T-cell (primary cell): ENCODE measurements at regions not wholly inside any gene's neighbourhood (a gene's known extent, or its start where the extent isn't known, plus 50 kb on each side); places are given as distances from the start of the nearest gene placed in this dataset.

ENCODE experiments used
- ATAC-seq, 4 experiments: fragments of 200-7000 bp in 3 of 4; fragments of 150-1000 bp in 1 of 4; cut with Tn5 transposase; replicated peaks in 1 of 4; 1 replicate in 3 of 4; 2 replicates in 1 of 4; pipeline ENCODE4 v1.10.0; 2021; ENCODE audit warnings: moderate library complexity in 3 of 4, mild to moderate bottlenecking in 2 of 4, moderate number of reproducible peaks in 1 of 4
- CTCF ChIA-PET, 2 donors: fragments of 300-600 bp; sonication (Branson Sonifier 250); formaldehyde crosslinking; loops; one replicate each; lab custom pipeline; 2022; ENCODE audit warnings: antibody characterized with exemption in 2 of 2; lab: Charles Lee
- POLR2A ChIA-PET, 2 donors: fragments of 300-600 bp; sonication (Branson Sonifier 250); formaldehyde crosslinking; loops; one replicate each; lab custom pipeline; 2022; ENCODE audit warnings: antibody characterized with exemption in 2 of 2; lab: Charles Lee
- DNase-seq, 35 experiments: peaks; one replicate each; pipeline versions ENCODE4 v3.0.0 to v3.0.0-alpha.2; 2013 to 2023
- H3K27ac ChIP-seq: one replicate; pipeline ENCODE4 v1.5.1; 2013; ENCODE audit warnings: low read length
- H3K27me3 ChIP-seq, 2 experiments: replicated peaks in 1 of 2; 1 replicate in 1 of 2; 2 replicates in 1 of 2; pipeline versions ENCODE4 v1.6.1 to v1.7.0; 2013; ENCODE audit warnings: low read length in 1 of 2, mixed read lengths in 1 of 2; ENCODE audit not compliant: control insufficient read depth in 2 of 2, insufficient read depth in 2 of 2; ENCODE audit errors: extremely low read depth in 1 of 2
- H3K36me3 ChIP-seq, 2 donors: 1 replicate in 1 of 2; 2 replicates in 1 of 2; pipeline versions ENCODE4 v1.6.1 to v1.7.0; 2013; ENCODE audit warnings: low read length in 1 of 2; ENCODE audit not compliant: control insufficient read depth in 2 of 2, insufficient read depth in 1 of 2; ENCODE audit errors: extremely low read depth in 1 of 2
- H3K4me1 ChIP-seq, 2 experiments: 1 replicate in 1 of 2; 2 replicates in 1 of 2; pipeline versions ENCODE4 v1.6.1 to v1.7.0; 2013; ENCODE audit warnings: low read length in 2 of 2, mixed read lengths in 1 of 2; ENCODE audit not compliant: insufficient read depth in 2 of 2, control insufficient read depth in 1 of 2; ENCODE audit errors: extremely low read depth in 1 of 2
- H3K4me3 ChIP-seq, 2 donors: 1 replicate in 1 of 2; 2 replicates in 1 of 2; pipeline versions ENCODE4 v1.5.1 to v1.7.0; 2013; ENCODE audit warnings: mild to moderate bottlenecking in 2 of 2, low read length in 1 of 2, moderate library complexity in 1 of 2; ENCODE audit not compliant: control insufficient read depth in 1 of 2; ENCODE audit errors: extremely low read depth in 1 of 2
- H3K9me3 ChIP-seq: 2 replicates; pipeline ENCODE4 v1.7.0; 2013
- H3K27ac Mint-ChIP-seq, 2 donors: one replicate each; pipeline ENCODE4 v1.8.0; 2020 to 2021; ENCODE audit warnings: mild to moderate bottlenecking in 2 of 2, mixed read lengths in 2 of 2
- H3K27me3 Mint-ChIP-seq, 2 donors: one replicate each; pipeline ENCODE4 v1.8.0; 2021 to 2022; ENCODE audit warnings: mixed read lengths in 2 of 2
- H3K36me3 Mint-ChIP-seq: one replicate; pipeline ENCODE4 v1.8.0; 2021; ENCODE audit warnings: mixed read lengths
- H3K4me1 Mint-ChIP-seq, 3 donors: one replicate each; pipeline ENCODE4 v1.8.0; 2020 to 2022; ENCODE audit warnings: mixed read lengths in 3 of 3, mild to moderate bottlenecking in 1 of 3
- H3K4me3 Mint-ChIP-seq, 3 donors: one replicate each; pipeline ENCODE4 v1.8.0; 2020 to 2022; ENCODE audit warnings: mild to moderate bottlenecking in 3 of 3, mixed read lengths in 3 of 3, moderate library complexity in 3 of 3
- H3K9me3 Mint-ChIP-seq, 3 donors: one replicate each; pipeline ENCODE4 v1.8.0; 2020 to 2022; ENCODE audit warnings: mixed read lengths in 3 of 3
- WGBS: methylation state at CpG from one replicate; pipeline ENCODE4 v1.1.5; 2013; ENCODE audit warnings: missing lambda C conversion rate; ENCODE audit not compliant: insufficient coverage; 5-methylcytosine and 5-hydroxymethylcytosine counted together

DNA sequence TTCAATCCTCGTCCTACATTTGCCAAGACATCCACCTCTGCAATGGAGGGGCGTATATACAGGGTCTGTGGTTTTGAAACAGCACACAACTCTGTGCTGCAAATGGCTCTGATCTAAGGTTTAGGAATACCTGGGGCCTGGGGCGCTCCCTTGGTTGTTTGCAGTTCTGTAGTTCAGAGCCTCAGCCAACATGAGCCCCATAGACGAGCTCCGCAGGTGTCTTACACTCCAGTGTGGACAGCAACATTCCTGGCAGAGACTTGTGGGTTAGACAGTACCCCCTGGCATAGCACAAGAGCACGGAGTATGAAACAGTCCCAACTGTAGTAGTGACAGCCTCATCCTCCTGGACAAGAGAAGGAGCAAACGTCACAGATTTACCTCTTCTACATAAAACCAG, 120.3 kb upstream of the BARHL2 start:
- H3K9me3 Mint-ChIP-seq, result no peaks in the 10 kb centered on the region
- peaks cover 0 to 26% of the 10 kb centered on the region in 2 experiments for H3K4me1 ChIP-seq
- DNase-seq (no peak), ATAC-seq (no peak)
- no peak overlapping the region for H3K27ac Mint-ChIP-seq
- H3K27me3 Mint-ChIP-seq, result peaks cover 76 to 90% of the 10 kb centered on the region in 2 donors
- no peak overlapping the region for H3K4me3 Mint-ChIP-seq
- no peaks in the 10 kb centered on the region for H3K36me3 ChIP-seq
- ChIA-PET CTCF (no interaction called here), POLR2A (no interaction called here)
- WGBS, result 44% methylated on average over 2 of the region's 7 CpGs
- H3K27me3 ChIP-seq, result peaks cover 44 to 59% of the 10 kb centered on the region in 2 experiments
- no peak overlapping the region for H3K27ac ChIP-seq
- no peak overlapping the region for H3K4me3 ChIP-seq
- H3K36me3 Mint-ChIP-seq, result no peaks in the 10 kb centered on the region
- H3K4me1 Mint-ChIP-seq, result peaks cover 32 to 40% (median 34%) of the 10 kb centered on the region in 3 donors
- H3K9me3 ChIP-seq, result no peaks in the 10 kb centered on the region

DNA sequence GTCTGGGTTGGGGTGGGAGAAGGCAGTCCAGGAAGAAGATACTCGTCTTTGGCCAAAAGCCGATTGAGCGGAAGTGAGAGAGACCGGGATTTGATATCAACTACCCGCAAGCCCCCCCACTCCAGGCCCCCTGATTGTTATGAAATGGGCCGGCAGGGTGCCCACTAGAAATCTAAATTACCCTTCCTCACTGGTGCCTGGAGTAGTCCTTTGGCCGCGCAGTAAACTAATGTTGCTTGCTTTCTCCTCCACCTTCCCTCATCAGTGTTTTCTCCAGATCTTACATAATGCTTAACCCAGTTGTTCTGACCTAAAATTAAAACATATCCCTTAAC, 119.2 kb upstream of the BARHL2 start:
- Mint-ChIP-seq H3K4me1 (peaks cover 32 to 40% (median 34%) of the 10 kb centered on the region in 3 donors), H3K9me3 (no peaks in the 10 kb centered on the region), H3K27me3 (peaks cover 80 to 91% of the 10 kb centered on the region in 2 donors), H3K27ac (no peak overlapping the region), H3K4me3 (peak overlapping the region in 2 of 3 donors; percentile 0 to 51), H3K36me3 (no peaks in the 10 kb centered on the region)
- ATAC-seq (no peak), DNase-seq (no peak)
- WGBS, result 13% methylated on average over 4 of the region's 8 CpGs
- H3K27ac ChIP-seq, result no peak overlapping the region
- no peaks in the 10 kb centered on the region for H3K9me3 ChIP-seq
- no peaks in the 10 kb centered on the region for H3K36me3 ChIP-seq
- H3K4me3 ChIP-seq, result peak overlapping the region in 1 of 2 donors; percentile 29
- ChIA-PET POLR2A (no interaction called here), CTCF (no interaction called here)
- H3K27me3 ChIP-seq, result peaks cover 50 to 57% of the 10 kb centered on the region in 2 experiments
- H3K4me1 ChIP-seq, result peaks cover 0 to 26% of the 10 kb centered on the region in 2 experiments

GRCh38 chr1:90835661-90836344, 118.7 kb upstream of the BARHL2 start:
- peak overlapping the region in 1 of 2 donors; percentile 29 for H3K4me3 ChIP-seq
- H3K27me3 Mint-ChIP-seq, result peaks cover 80 to 91% of the 10 kb centered on the region in 2 donors
- ATAC-seq (peak in 3 of 4 experiments; percentile 14 to 32 (median 24)), DNase-seq (no peak)
- H3K27ac ChIP-seq, result no peak overlapping the region
- H3K36me3 ChIP-seq, result no peaks in the 10 kb centered on the region
- 10% methylated on average over 50 of the region's 59 CpGs for WGBS
- peaks cover 50 to 57% of the 10 kb centered on the region in 2 experiments for H3K27me3 ChIP-seq
- no peaks in the 10 kb centered on the region for H3K9me3 Mint-ChIP-seq
- H3K4me3 Mint-ChIP-seq, result peak overlapping the region in 2 of 3 donors; percentile 3 to 51
- H3K4me1 Mint-ChIP-seq, result peaks cover 32 to 40% (median 34%) of the 10 kb centered on the region in 3 donors
- H3K9me3 ChIP-seq, result no peaks in the 10 kb centered on the region
- no peak overlapping the region for H3K27ac Mint-ChIP-seq
- ChIA-PET CTCF (no interaction called here), POLR2A (no interaction called here)
- peaks cover 0 to 26% of the 10 kb centered on the region in 2 experiments for H3K4me1 ChIP-seq
- H3K36me3 Mint-ChIP-seq, result no peaks in the 10 kb centered on the region

- peaks cover 27 to 36% (median 31%) of the 10 kb centered on the region in 3 donors for H3K4me1 Mint-ChIP-seq
- Histone ChIP-seq H3K4me1 (peaks cover 0 to 26% of the 10 kb centered on the region in 2 experiments), H3K36me3 (no peaks in the 10 kb centered on the region), H3K27ac (no peak overlapping the region), H3K9me3 (no peaks in the 10 kb centered on the region), H3K27me3 (peaks cover 46 to 54% of the 10 kb centered on the region in 2 experiments), H3K4me3 (peak overlapping the region in 1 of 2 donors; percentile 29)
- H3K9me3 Mint-ChIP-seq, result no peaks in the 10 kb centered on the region
- ChIA-PET POLR2A (interaction anchor here (0.5 to 0.6 kb wide), 2 partner anchors 929 to 1640 kb away, joined by 4 to 8 read pairs; no protein-coding TSS in a partner anchor), CTCF (no interaction called here)
- DNase-seq, result peak in 1 of 35 experiments; percentile 11
- peak in 3 of 4 experiments; percentile 9 to 35 (median 27) for ATAC-seq
- 14% methylated on average over 38 of the region's 40 CpGs for WGBS
- peaks cover 78 to 89% of the 10 kb centered on the region in 2 donors for H3K27me3 Mint-ChIP-seq
- H3K27ac Mint-ChIP-seq, result no peak overlapping the region
- no peaks in the 10 kb centered on the region for H3K36me3 Mint-ChIP-seq
- peak overlapping the region in 2 of 3 donors; percentile 37 to 51 for H3K4me3 Mint-ChIP-seq
These were observed 118.0 kb upstream of the BARHL2 start for GRCh38 chr1:90834886-90835660.

DNA sequence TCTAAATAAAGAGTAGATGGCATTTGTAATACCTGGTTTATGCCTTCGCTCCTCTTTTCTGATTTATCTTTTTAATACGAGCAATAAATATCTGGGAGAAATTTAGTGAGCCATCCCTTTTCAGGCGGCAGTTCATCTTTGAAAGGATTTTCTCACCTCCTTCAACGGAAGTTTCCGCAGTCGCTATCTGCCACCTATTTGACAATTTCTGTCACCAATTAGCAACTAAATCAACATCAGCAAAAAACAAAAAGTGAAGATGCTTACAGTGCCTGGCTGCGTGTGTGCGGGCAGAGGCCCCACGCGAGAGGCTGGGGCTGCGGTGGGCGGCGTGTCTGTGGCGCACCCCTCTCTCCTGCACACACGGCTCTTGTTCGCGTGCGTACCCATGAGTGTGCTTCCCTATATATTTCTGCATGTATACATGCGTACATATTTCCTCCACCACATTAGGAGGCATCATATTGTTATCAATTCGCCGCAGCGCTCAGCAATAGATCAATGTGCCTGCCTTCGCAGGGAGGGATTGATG, 117.3 kb upstream of the BARHL2 start:
- ATAC-seq (peak in 1 of 4 experiments; percentile 45), DNase-seq (peak in 1 of 35 experiments; percentile 16)
- no peaks in the 10 kb centered on the region for H3K9me3 Mint-ChIP-seq
- Histone ChIP-seq H3K4me3 (no peak overlapping the region), H3K27ac (no peak overlapping the region), H3K27me3 (peaks cover 41 to 49% of the 10 kb centered on the region in 2 experiments), H3K9me3 (no peaks in the 10 kb centered on the region), H3K4me1 (peaks cover 0 to 26% of the 10 kb centered on the region in 2 experiments), H3K36me3 (no peaks in the 10 kb centered on the region)
- peak overlapping the region in 2 of 3 donors; percentile 37 to 51 for H3K4me3 Mint-ChIP-seq
- CTCF ChIA-PET, result no interaction called here
- peaks cover 25 to 29% (median 26%) of the 10 kb centered on the region in 3 donors for H3K4me1 Mint-ChIP-seq
- WGBS, result 11% methylated on average over 15 of the region's 23 CpGs
- no peak overlapping the region for H3K27ac Mint-ChIP-seq
- no peaks in the 10 kb centered on the region for H3K36me3 Mint-ChIP-seq
- H3K27me3 Mint-ChIP-seq, result peaks cover 78 to 87% of the 10 kb centered on the region in 2 donors
- POLR2A ChIA-PET, result interaction anchor here in 1 of 2 donors (0.6 kb wide), 1 partner anchor 1639 kb away, joined by 4 read pairs; no protein-coding TSS in a partner anchor

- Histone ChIP-seq H3K4me1 (peaks cover 0 to 21% of the 10 kb centered on the region in 2 experiments), H3K4me3 (no peak overlapping the region), H3K9me3 (no peaks in the 10 kb centered on the region), H3K36me3 (no peaks in the 10 kb centered on the region), H3K27me3 (peaks cover 39 to 43% of the 10 kb centered on the region in 2 experiments), H3K27ac (no peak overlapping the region)
- Mint-ChIP-seq H3K9me3 (no peaks in the 10 kb centered on the region), H3K27me3 (peaks cover 77 to 85% of the 10 kb centered on the region in 2 donors), H3K27ac (no peak overlapping the region), H3K36me3 (no peaks in the 10 kb centered on the region), H3K4me3 (peak overlapping the region in 1 of 3 donors; percentile 51), H3K4me1 (peaks cover 22 to 26% (median 23%) of the 10 kb centered on the region in 3 donors)
- DNase-seq (no peak), ATAC-seq (no peak)
- POLR2A ChIA-PET, result no interaction called here
- CTCF ChIA-PET, result no interaction called here
- 20% methylated on average over 1 of the region's 6 CpGs for WGBS
These were observed 116.5 kb upstream of the BARHL2 start for GRCh38 chr1:90833466-90834110.
